ENCODE measurements at regions not wholly inside any gene's neighbourhood (a gene's known extent, or its start where the extent isn't known, plus 50 kb on each side); places are given as distances from the start of the nearest gene placed in this dataset.
"Not testable (repeated sequence)": the region's sequence is repeated elsewhere in the genome, so short reads cannot be mapped to it uniquely, and the experiment has no call there.

GRCh38 chr5:18749763-18750162, 1115.5 kb downstream of the TAF11L14 start:
- no peak for DNase-seq

GRCh38 chr5:18752317-18752716, 1118.1 kb downstream of the TAF11L14 start:
- DNase-seq, result no peak

GRCh38 chr5:18754201-18754600, 1119.9 kb downstream of the TAF11L14 start:
- no peak for DNase-seq

- no peak for DNase-seq
Measured at GRCh38 chr5:18761801-18762200, 1127.5 kb downstream of the TAF11L14 start.

GRCh38 chr5:18764161-18764560, 1129.9 kb downstream of the TAF11L14 start:
- DNase-seq, result no peak

GRCh38 chr5:18765304-18765703, 1131.0 kb downstream of the TAF11L14 start:
- DNase-seq, result no peak

- no peak for DNase-seq
Measured at GRCh38 chr5:18771097-18771610, 1136.9 kb downstream of the TAF11L14 start.

- no peak for DNase-seq
Measured at GRCh38 chr5:18772475-18772874, 1138.2 kb downstream of the TAF11L14 start.

- no peak for DNase-seq
Measured at GRCh38 chr5:18778225-18778624, 1144.0 kb downstream of the TAF11L14 start.

- DNase-seq, result no peak
Measured at GRCh38 chr5:18789218-18789998, 1155.1 kb downstream of the TAF11L14 start.

- no peak for DNase-seq
Measured at GRCh38 chr5:18792145-18792544, 1157.9 kb downstream of the TAF11L14 start.

GRCh38 chr5:18797222-18797621, 1163.0 kb downstream of the TAF11L14 start:
- DNase-seq, result no peak

- no peak for DNase-seq
Measured at GRCh38 chr5:18798058-18798457, 1163.8 kb downstream of the TAF11L14 start.

- no peak for DNase-seq
Measured at GRCh38 chr5:18799482-18800128, 1165.3 kb downstream of the TAF11L14 start.

GRCh38 chr5:18800293-18801025, 1166.2 kb downstream of the TAF11L14 start:
- DNase-seq, result no peak

GRCh38 chr5:18801413-18801812, 1167.2 kb downstream of the TAF11L14 start:
- DNase-seq, result not testable (repeated sequence)

GRCh38 chr5:18802336-18802735, 1168.1 kb downstream of the TAF11L14 start:
- DNase-seq, result no peak

- no peak for DNase-seq
Measured at GRCh38 chr5:18805376-18805775, 1171.1 kb downstream of the TAF11L14 start.

- no peak for DNase-seq
Measured at GRCh38 chr5:18807256-18808149, 1173.2 kb downstream of the TAF11L14 start.

GRCh38 chr5:18811661-18812060, 1176.3 kb downstream of the CDH18 start:
- no peak for DNase-seq

- DNase-seq, result no peak
Measured at GRCh38 chr5:18828351-18828750, 1159.6 kb downstream of the CDH18 start.

GRCh38 chr5:18829539-18829938, 1158.5 kb downstream of the CDH18 start:
- no peak for DNase-seq

GRCh38 chr5:18850216-18850615, 1137.8 kb downstream of the CDH18 start:
- no peak for DNase-seq
